Astrocyte (in vitro differentiated cells and primary cell): ENCODE measurements at regions not wholly inside any gene's neighbourhood (a gene's known extent, or its start where the extent isn't known, plus 50 kb on each side); places are given as distances from the start of the nearest gene placed in this dataset.

ENCODE experiments used
- DNase-seq: peaks from one replicate; pipeline ENCODE4 v3.0.0-alpha.2; 2010; ENCODE audit warnings: low read depth
- FAIRE-seq: peaks from 2 replicates; lab custom pipeline; 2011; peaks lifted over from hg19 to GRCh38; lab: Jason Lieb, UNC
- H2AFZ ChIP-seq: 2 replicates; pipeline ENCODE4 v1.6.0; 2012; ENCODE audit warnings: low read depth, low read length, inconsistent platforms
- H3K27ac ChIP-seq: 2 replicates; pipeline ENCODE4 v1.5.1; 2011; ENCODE audit warnings: low read depth, low read length, inconsistent platforms
- H3K27me3 ChIP-seq: 2 replicates; pipeline ENCODE4 v1.6.0; 2011; ENCODE audit warnings: low read length, inconsistent platforms; ENCODE audit not compliant: insufficient read depth
- H3K36me3 ChIP-seq: 2 replicates; pipeline ENCODE4 v1.5.1; 2011; ENCODE audit warnings: low read length, inconsistent platforms; ENCODE audit not compliant: insufficient read depth
- H3K4me1 ChIP-seq: 2 replicates; pipeline ENCODE4 v1.5.1; 2011; ENCODE audit warnings: low read length, inconsistent platforms; ENCODE audit not compliant: insufficient read depth
- H3K4me2 ChIP-seq: 2 replicates; pipeline ENCODE4 v1.6.0; 2012; ENCODE audit warnings: low read length, inconsistent platforms
- H3K4me3 ChIP-seq: 2 replicates; pipeline ENCODE4 v1.5.1; 2011; ENCODE audit warnings: low read depth, mild to moderate bottlenecking, low read length, inconsistent platforms; ENCODE audit not compliant: insufficient read depth
- H3K79me2 ChIP-seq: 2 replicates; pipeline ENCODE4 v1.6.0; 2012; ENCODE audit warnings: mild to moderate bottlenecking, low read length, inconsistent platforms; ENCODE audit not compliant: insufficient read depth
- H3K9ac ChIP-seq: 2 replicates; pipeline ENCODE4 v1.6.0; 2012; ENCODE audit warnings: mild to moderate bottlenecking, low read length, inconsistent platforms
- H3K9me3 ChIP-seq: 2 replicates; pipeline ENCODE4 v1.5.1; 2012; ENCODE audit warnings: low read depth, mild to moderate bottlenecking, low read length, inconsistent platforms; ENCODE audit not compliant: insufficient read depth
- H4K20me1 ChIP-seq: 2 replicates; pipeline ENCODE4 v1.6.0; 2012; ENCODE audit warnings: low read length, inconsistent platforms; ENCODE audit not compliant: insufficient read depth
- H3K27ac Mint-ChIP-seq: one replicate; pipeline ENCODE4 v1.8.0; 2021; ENCODE audit warnings: mild to moderate bottlenecking, mixed read lengths; ENCODE audit not compliant: unreplicated experiment
- H3K27me3 Mint-ChIP-seq: one replicate; pipeline ENCODE4 v1.8.0; 2021; ENCODE audit warnings: low read depth, mixed read lengths; ENCODE audit not compliant: unreplicated experiment
- H3K36me3 Mint-ChIP-seq: one replicate; pipeline ENCODE4 v1.8.0; 2021; ENCODE audit warnings: low read depth, mixed read lengths; ENCODE audit not compliant: unreplicated experiment
- H3K4me1 Mint-ChIP-seq: one replicate; pipeline ENCODE4 v1.8.0; 2021; ENCODE audit warnings: low read depth, mixed read lengths; ENCODE audit not compliant: unreplicated experiment
- H3K4me3 Mint-ChIP-seq: one replicate; pipeline ENCODE4 v1.8.0; 2021; ENCODE audit warnings: mild to moderate bottlenecking, moderate library complexity, mixed read lengths; ENCODE audit not compliant: unreplicated experiment
- H3K9me3 Mint-ChIP-seq: one replicate; pipeline ENCODE4 v1.8.0; 2021; ENCODE audit warnings: mild to moderate bottlenecking, mixed read lengths; ENCODE audit not compliant: unreplicated experiment
- CTCF ChIP-seq: IDR thresholded peaks from 2 replicates; pipeline ENCODE4 v1.5.1; 2011; ENCODE audit warnings: low read depth, mild to moderate bottlenecking, inconsistent platforms, low read length, moderate library complexity; ENCODE audit not compliant: insufficient read depth
- EZH2 ChIP-seq: IDR thresholded peaks from 2 replicates; pipeline ENCODE4 v1.6.1; 2012; ENCODE audit warnings: mild to moderate bottlenecking, low read length, inconsistent platforms; ENCODE audit not compliant: insufficient read depth

DNA sequence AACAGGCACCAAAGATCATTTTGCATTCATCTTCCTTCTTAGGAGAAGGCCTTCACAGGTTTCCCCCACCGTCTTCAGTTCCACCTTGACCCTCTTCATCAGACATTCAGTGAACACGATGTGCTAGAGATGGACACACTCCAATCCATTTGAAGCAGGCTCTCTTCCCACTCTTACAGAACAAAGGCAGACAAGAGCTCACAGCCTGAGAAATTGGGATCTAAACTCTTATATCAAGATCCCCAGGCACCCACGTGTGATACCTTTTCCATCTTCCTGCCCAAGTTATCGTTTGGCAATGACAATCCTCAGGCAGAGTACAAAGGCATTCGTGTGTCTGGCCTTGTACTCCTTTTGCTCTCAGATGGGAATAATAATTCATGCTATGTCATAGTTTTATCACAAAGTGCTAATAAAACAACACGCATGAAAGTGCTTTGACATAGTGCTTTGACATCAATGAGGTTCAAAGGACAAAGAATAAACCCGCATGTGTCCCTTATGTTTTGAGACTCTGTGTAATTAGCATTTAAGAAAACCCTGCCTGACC, 369.3 kb upstream of the KLHL29 start:
- H3K27ac Mint-ChIP-seq, result no peak overlapping the region
- FAIRE-seq, result no peak
- no peaks in the 10 kb centered on the region for H3K36me3 ChIP-seq

GRCh38 chr2:23019476-23019875, 365.5 kb upstream of the KLHL29 start:
- DNase-seq (no peak), FAIRE-seq (no peak)
- Histone ChIP-seq H3K4me1 (no peaks in the 10 kb centered on the region), H3K27ac (no peak overlapping the region), H2AFZ (no peak overlapping the region), H4K20me1 (no peaks in the 10 kb centered on the region), H3K36me3 (no peaks in the 10 kb centered on the region), H3K4me3 (no peak overlapping the region), H3K79me2 (no peaks in the 10 kb centered on the region), H3K9me3 (peaks cover 2% of the 10 kb centered on the region), H3K4me2 (no peak overlapping the region), H3K27me3 (no peaks in the 10 kb centered on the region), H3K9ac (no peak overlapping the region)
- Mint-ChIP-seq H3K9me3 (peaks cover 2% of the 10 kb centered on the region), H3K4me3 (no peak overlapping the region), H3K27ac (no peak overlapping the region), H3K36me3 (no peaks in the 10 kb centered on the region), H3K4me1 (no peaks in the 10 kb centered on the region), H3K27me3 (peaks cover 32% of the 10 kb centered on the region)
- TF ChIP-seq CTCF, result no peak
- TF ChIP-seq EZH2, result no peak

More for the DNA sequence above, 369.3 kb upstream of the KLHL29 start:
- peaks cover 17% of the 10 kb centered on the region for H3K27me3 Mint-ChIP-seq
- no peak overlapping the region for H2AFZ ChIP-seq
- no peak overlapping the region for H3K27ac ChIP-seq
- no peaks in the 10 kb centered on the region for H3K4me1 ChIP-seq
- H4K20me1 ChIP-seq, result no peaks in the 10 kb centered on the region
- H3K4me3 ChIP-seq, result no peak overlapping the region
- H3K9me3 Mint-ChIP-seq, result no peaks in the 10 kb centered on the region
- peaks cover 2% of the 10 kb centered on the region for H3K9me3 ChIP-seq
- H3K27me3 ChIP-seq, result no peaks in the 10 kb centered on the region
- no peaks in the 10 kb centered on the region for H3K4me1 Mint-ChIP-seq
- H3K9ac ChIP-seq, result no peak overlapping the region
- H3K4me3 Mint-ChIP-seq, result no peak overlapping the region
- no peaks in the 10 kb centered on the region for H3K79me2 ChIP-seq
- TF ChIP-seq CTCF, result no peak
- no peak for TF ChIP-seq EZH2
- no peak overlapping the region for H3K4me2 ChIP-seq
- H3K36me3 Mint-ChIP-seq, result no peaks in the 10 kb centered on the region
- DNase-seq, result no peak

GRCh38 chr2:23020659-23021058, 364.3 kb upstream of the KLHL29 start:
- Histone ChIP-seq H3K4me2 (no peak overlapping the region), H3K4me3 (no peak overlapping the region), H3K27me3 (no peaks in the 10 kb centered on the region), H3K9me3 (peaks cover under 1% of the 10 kb centered on the region), H4K20me1 (no peaks in the 10 kb centered on the region), H2AFZ (no peak overlapping the region), H3K79me2 (no peaks in the 10 kb centered on the region), H3K4me1 (no peaks in the 10 kb centered on the region), H3K9ac (no peak overlapping the region), H3K36me3 (no peaks in the 10 kb centered on the region), H3K27ac (no peak overlapping the region)
- H3K27ac Mint-ChIP-seq, result no peak overlapping the region
- H3K27me3 Mint-ChIP-seq, result peaks cover 30% of the 10 kb centered on the region
- TF ChIP-seq CTCF (no peak), EZH2 (no peak)
- H3K4me1 Mint-ChIP-seq, result no peaks in the 10 kb centered on the region
- DNase-seq (no peak), FAIRE-seq (no peak)
- no peaks in the 10 kb centered on the region for H3K36me3 Mint-ChIP-seq
- peaks cover 2% of the 10 kb centered on the region for H3K9me3 Mint-ChIP-seq
- H3K4me3 Mint-ChIP-seq, result no peak overlapping the region
